Hematopoietic multipotent progenitor cell treated with erythropoietin and hydrocortisone succinate and interleukin-3 and kit ligand, for 6 days (in vitro differentiated cells): ENCODE measurements at regions not wholly inside any gene's neighbourhood (a gene's known extent, or its start where the extent isn't known, plus 50 kb on each side); places are given as distances from the start of the nearest gene placed in this dataset.
"Not testable (repeated sequence)": the region's sequence is repeated elsewhere in the genome, so short reads cannot be mapped to it uniquely, and the experiment has no call there.

ENCODE experiments used
- DNase-seq: peaks from one replicate; pipeline ENCODE4 v3.0.0-alpha.2; 2015

DNA sequence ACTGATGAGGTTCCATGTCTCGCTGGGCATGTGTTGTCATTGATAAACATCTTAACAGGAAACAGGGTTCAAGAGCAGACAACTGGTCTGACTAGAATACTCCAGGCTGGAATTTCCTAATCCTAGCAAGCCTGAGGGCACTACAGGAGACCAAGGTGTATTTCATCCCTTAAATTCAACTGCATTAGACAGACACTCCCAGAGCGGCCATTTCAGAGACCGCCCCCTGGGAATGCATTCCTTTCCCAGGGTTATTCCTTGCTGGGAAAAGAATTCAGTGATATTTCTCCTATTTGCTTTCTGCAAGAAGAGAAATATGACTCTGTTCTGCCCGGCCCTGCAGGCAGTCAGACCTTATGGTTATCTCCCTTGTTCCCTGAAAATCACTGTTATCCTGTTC, 383.1 kb upstream of the MBL2 start:
- DNase-seq: not testable (repeated sequence)

DNA sequence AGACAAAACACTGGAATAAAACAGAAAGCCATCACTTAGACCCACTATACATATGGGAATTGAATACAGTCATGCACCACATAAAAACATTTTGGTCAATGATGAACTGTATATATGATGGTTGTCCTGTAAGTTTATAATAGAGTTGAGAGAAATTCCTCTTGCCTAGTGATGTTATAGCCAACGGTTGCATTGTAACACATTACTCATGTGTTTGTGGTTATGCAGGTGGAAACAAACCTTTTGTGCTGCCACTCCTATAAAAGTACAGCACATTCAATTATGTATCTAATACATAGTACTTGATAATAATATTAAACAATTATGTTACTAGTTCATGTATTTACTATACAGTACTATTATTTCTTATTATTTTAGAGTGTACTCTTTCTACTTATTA, 381.2 kb upstream of the MBL2 start:
- DNase-seq: no peak

GRCh38 chr10:53140506-53140905, 367.9 kb upstream of the MBL2 start:
- DNase-seq: peak; percentile 56

DNA sequence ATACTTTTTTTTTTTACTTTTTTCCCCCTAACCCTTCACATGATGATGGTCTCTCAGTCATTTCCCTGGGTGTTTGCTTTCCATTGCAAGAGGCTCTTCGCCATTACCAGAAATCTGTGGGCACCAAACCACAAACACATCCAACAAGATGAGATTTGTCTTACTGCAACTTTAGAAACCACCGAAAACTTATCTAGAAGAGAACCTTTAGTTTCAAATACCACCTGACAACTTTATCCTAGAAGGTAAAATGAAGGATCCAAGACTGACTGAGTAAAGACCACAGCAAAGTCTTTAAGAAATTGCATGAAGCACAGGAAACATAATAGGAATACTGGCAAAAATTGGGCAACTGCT, 363.3 kb upstream of the MBL2 start:
- no peak for DNase-seq

- DNase-seq: no peak
Measured at GRCh38 chr10:53135213-53135896, 362.8 kb upstream of the MBL2 start.

DNA sequence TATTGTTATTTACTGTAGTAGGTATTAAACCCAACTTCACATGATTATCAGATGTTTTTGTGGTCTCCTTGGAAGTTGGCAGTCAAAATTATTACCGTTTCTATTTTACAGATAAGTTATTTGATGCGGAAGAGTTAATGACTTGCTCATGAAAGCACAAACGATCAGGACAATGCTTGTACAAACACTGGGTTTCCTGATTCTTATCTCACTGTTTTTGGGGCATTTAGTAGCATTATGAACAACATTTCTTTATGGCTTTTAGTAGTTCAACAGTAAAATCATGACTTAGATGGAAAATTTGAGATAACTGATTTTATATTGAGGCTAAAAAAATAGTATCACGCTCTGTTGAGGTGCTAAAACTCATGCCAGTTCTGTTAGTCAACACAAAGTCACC, 361.5 kb upstream of the MBL2 start:
- DNase-seq: no peak

GRCh38 chr10:53130337-53130736, 357.8 kb upstream of the MBL2 start:
- DNase-seq: no peak

DNA sequence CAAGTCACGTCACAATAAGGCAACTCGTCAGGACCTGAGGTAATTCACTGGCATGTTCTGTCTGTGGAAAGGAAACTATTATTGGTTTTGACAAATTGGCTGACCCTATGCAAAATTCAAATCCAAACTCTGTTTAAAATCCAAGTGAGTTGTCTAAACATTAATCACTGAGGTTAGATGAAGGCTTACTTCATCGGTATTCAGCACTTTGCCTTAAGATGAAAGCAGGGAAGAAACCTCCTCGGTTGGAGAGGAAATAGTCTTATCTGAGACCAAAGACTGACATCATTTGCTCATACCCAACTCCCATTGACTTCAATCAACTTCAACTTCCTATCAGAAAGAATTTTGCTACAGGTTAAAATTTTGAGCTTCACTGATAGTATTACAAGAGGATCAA, 355.1 kb upstream of the MBL2 start:
- no peak for DNase-seq

DNA sequence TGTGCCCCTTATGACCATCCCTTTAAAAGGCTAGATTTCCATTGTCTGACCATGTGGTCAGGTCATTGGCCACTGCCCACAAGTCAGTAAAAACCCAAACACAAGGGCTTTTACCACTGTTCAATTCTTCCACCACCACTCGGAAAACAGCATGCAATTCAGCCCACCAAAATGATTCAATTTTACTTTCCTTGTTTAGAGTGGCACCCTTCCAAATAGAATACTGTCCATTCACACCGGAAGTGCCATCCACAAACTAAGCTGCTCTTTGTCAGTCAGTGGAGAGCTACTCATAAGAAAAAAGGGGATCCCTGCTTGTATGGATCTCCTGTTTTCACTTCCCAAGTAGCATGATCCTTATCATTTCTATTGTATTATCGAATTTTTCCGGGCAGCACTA, 350.7 kb upstream of the MBL2 start:
- DNase-seq: no peak

- no peak for DNase-seq
Measured at GRCh38 chr10:53122281-53122680, 349.7 kb upstream of the MBL2 start.

DNA sequence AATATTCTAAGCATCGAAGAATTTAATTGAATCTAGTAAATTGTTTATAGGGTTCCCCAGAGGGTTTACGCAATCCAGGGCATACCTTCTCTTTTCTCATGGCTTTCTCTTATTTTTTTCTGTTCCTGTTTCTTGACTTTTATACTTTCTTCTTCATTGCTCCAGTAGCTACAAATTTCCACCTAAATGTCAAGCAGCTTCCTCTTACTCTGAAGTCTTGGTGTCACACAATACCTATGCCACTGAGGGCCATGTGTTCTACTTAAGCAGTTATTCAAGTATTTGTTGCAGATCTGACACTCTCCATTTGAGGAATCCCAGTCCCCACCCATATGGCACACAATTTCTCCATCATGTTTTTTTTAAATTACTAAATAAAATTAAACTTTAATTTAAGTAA, 343.1 kb upstream of the MBL2 start:
- DNase-seq: no peak

DNA sequence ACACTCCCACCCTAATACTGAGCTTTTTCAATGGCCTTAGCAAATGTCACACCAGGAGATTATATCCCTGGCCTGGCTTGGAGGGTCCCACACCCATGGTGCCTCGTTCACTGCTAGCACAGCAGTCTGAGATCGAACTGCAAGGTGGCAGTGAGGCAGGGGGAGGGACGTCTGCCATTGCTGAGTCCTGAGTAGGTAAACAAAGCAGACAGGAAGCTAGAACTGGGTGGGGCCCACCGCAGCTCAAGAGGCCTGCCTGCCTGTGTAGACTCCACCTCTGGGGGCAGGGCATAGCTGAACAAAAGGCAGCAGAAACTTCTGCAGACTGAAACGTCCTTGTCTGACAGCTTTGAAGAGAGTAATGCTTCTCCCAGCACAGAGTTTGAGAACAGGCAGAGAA, 338.9 kb upstream of the MBL2 start:
- peak; percentile 3 for DNase-seq

GRCh38 chr10:53109320-53109719, 336.7 kb upstream of the MBL2 start:
- DNase-seq: no peak

DNA sequence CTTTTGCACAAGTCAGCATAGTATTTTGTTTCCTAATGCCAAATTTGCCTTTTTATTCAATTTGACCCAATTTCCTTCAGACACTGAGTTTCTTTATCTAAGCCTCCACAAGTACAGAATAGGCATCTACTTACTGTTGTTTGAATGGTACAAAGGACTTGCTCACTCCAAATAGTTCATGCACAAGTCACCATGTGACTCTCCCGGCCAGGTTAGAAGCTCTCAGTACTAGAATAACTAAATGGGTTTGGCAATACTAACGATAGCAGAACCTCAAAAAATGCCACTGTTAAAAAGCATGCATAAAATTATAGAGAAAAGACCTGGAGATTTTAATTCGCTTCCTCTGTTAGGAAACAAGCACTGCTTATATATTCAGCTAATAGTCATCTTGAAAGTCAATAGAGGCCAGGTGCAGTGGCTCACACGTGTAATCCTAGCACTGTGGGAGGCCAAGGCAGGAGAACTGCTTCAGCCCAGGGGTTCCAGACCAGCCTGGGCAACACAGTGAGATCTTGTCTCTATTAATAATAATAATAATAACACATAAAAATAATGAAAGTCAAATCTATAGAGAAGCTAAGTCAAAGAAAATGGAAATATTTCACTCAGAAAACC, 335.8 kb upstream of the MBL2 start:
- DNase-seq: no peak

DNA sequence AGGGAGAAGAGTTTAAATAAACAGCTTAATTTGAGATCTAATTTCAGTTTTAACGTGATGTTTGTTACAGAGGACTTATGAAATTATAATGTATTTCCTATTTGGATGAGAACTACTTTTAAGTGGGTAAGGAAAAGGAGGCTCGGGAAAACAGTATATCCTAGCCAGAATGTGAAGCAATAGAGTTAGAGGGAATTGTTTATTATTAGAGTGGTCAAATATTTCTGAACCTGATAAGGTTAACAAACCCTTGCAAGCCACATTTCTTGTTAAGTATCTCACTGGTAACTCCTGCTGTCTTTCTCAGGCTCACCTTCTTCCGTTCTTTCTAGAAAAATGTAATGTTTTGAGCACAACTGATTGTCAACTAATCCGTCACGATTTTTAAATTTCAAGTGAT, 335.1 kb upstream of the MBL2 start:
- DNase-seq: no peak

GRCh38 chr10:53102424-53102823, 329.8 kb upstream of the MBL2 start:
- no peak for DNase-seq

GRCh38 chr10:53093878-53094277, 321.3 kb upstream of the MBL2 start:
- DNase-seq: no peak

- no peak for DNase-seq
Measured at GRCh38 chr10:53091574-53091973, 319.0 kb upstream of the MBL2 start.

DNA sequence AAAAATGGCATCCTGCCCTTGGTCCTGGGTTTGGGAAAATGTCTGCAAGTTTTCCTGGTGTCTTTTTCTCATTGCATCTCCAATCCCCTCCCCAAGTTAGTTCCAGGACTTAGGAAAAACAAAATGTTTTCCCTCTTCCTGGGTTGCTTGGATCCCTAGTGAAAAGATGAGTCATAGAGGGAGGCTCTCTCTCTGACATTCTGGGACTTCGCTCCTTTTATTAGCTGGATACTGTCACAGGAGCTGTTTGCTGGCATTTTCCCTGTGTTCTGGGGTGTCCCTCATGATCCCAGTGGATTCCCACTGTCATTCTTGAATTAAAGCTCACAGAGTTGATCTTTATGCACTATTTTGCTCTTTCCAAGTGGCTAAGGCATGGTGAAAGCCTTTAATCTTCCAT, 316.4 kb upstream of the MBL2 start:
- DNase-seq: no peak

DNA sequence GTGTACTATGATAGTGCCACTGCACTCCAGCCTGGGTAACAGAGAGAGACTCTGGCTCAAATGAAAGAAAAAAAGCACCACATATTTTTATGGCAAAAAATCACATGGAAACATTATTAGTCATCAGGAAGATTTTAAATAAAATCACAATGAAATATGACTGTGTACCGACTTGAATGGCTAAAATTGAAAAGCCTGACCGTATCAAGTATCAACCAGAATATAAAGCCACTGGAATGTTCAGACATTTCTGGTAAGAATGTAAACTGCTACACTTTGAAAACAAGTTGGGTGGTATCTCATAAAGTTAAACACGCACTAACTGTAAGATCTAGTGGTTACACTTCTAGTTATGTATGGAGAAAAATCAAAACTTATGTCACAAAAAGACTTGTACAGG, 306.7 kb upstream of the MBL2 start:
- DNase-seq: no peak

DNA sequence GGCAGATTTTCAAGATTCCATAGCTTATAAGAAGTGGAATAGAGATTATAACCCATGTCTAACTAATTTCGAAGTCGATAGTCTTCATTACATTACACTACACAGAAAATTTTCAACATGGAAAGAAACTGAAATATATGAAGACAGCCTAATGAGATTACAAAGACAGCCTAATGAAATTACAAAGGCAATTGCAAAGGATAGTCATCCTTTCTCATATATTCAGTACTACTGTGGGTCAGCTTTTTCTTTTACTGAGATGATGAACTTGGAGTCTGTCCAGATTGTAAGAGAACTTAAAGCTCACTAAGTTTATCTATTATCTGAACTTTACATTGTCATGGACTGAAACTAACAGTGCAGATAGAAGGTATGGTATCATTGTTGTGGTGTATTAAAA, 304.4 kb upstream of the MBL2 start:
- no peak for DNase-seq

- DNase-seq: no peak
Measured at GRCh38 chr10:53075469-53075868, 302.9 kb upstream of the MBL2 start.

GRCh38 chr10:53072144-53072543, 299.6 kb upstream of the MBL2 start:
- no peak for DNase-seq

GRCh38 chr10:53071505-53072125, 299.0 kb upstream of the MBL2 start:
- DNase-seq: no peak

DNA sequence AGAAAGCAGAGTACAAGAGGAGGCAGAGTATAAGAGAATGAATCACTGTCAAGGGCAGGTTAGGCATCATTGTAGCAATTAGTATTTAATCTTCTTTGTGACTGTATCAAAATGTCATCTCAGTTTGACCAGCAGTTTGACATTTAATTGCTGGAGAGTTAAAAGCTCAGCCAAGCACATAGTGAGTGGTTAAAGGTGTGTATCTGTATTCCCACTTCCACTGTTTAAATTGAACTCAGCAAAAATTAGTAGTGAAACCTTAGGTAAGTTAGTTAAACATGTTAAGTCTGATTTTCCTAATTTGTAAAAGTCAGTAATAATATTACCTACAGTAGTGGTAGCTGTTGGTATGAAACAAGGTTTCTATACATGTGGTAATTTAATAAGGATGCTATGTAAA, 296.4 kb upstream of the MBL2 start:
- DNase-seq: no peak
